Parathyroid adenoma (tissue), 2 donors: ENCODE measurements at regions not wholly inside any gene's neighbourhood (a gene's known extent, or its start where the extent isn't known, plus 50 kb on each side); places are given as distances from the start of the nearest gene placed in this dataset.

Experiments
- H2AFZ ChIP-seq: fragments of 300-600 bp; sonication (generic); one replicate; pipeline ENCODE4 v1.7.0; 2017; ENCODE audit warnings: antibody characterized with exemption, mild to moderate bottlenecking
- H3K27ac ChIP-seq: fragments of 300-600 bp; sonication (generic); one replicate; pipeline ENCODE4 v1.7.0; 2017
- H3K27me3 ChIP-seq: fragments of 300-600 bp; sonication (generic); one replicate; pipeline ENCODE4 v1.7.0; 2017; ENCODE audit warnings: low read length; ENCODE audit not compliant: control insufficient read depth, insufficient read depth
- H3K36me3 ChIP-seq: fragments of 300-600 bp; sonication (generic); one replicate; pipeline ENCODE4 v1.7.0; 2017; ENCODE audit warnings: low read length; ENCODE audit not compliant: control insufficient read depth, insufficient read depth
- H3K4me1 ChIP-seq: fragments of 300-600 bp; sonication (generic); one replicate; pipeline ENCODE4 v1.7.0; 2017; ENCODE audit warnings: control low read depth
- H3K4me2 ChIP-seq: fragments of 300-600 bp; sonication (generic); one replicate; pipeline ENCODE4 v1.7.0; 2017; ENCODE audit warnings: low read length
- H3K4me3 ChIP-seq: fragments of 300-600 bp; sonication (generic); one replicate; pipeline ENCODE4 v1.7.0; 2017; ENCODE audit warnings: low read depth, low read length
- H3K79me2 ChIP-seq: fragments of 300-600 bp; sonication (generic); one replicate; pipeline ENCODE4 v1.7.0; 2017; ENCODE audit warnings: control low read depth
- H3K9ac ChIP-seq: fragments of 300-600 bp; sonication (generic); one replicate; pipeline ENCODE4 v1.7.0; 2017; ENCODE audit warnings: mild to moderate bottlenecking
- H3K9me3 ChIP-seq: fragments of 300-600 bp; sonication (generic); one replicate; pipeline ENCODE4 v1.7.0; 2017; ENCODE audit warnings: low read length; ENCODE audit not compliant: control insufficient read depth
- TF ChIP-seq, protein P1 (sequence below): fragments of 300-600 bp; sonication (generic); IDR thresholded peaks from one replicate; pipeline ENCODE4 v1.7.0; 2017; ENCODE audit warnings: antibody characterized with exemption, mild to moderate bottlenecking
- donor health status: primary hyperparathyroidism.

DNA sequence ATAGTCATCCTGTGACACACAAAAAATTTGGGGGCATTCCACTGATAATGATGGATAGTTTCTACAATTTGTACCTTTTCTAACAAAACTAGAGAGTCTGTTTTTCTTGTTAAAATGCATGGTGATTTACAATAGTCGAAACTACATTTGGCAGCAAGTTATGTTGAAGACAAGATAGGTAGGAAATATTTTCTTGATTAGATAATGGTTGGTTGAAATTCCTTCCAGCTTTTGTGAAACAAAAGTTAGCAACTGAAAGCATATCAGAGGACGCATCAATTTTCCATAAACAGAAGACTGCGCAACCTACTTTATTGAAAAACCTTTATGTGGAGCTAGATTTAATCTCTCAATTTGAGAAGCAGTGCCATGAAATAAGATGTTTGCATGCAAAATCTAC is 155.8 kb upstream of the GLI3 start:
- TF ChIP-seq, protein P1, sequence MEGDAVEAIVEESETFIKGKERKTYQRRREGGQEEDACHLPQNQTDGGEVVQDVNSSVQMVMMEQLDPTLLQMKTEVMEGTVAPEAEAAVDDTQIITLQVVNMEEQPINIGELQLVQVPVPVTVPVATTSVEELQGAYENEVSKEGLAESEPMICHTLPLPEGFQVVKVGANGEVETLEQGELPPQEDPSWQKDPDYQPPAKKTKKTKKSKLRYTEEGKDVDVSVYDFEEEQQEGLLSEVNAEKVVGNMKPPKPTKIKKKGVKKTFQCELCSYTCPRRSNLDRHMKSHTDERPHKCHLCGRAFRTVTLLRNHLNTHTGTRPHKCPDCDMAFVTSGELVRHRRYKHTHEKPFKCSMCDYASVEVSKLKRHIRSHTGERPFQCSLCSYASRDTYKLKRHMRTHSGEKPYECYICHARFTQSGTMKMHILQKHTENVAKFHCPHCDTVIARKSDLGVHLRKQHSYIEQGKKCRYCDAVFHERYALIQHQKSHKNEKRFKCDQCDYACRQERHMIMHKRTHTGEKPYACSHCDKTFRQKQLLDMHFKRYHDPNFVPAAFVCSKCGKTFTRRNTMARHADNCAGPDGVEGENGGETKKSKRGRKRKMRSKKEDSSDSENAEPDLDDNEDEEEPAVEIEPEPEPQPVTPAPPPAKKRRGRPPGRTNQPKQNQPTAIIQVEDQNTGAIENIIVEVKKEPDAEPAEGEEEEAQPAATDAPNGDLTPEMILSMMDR, result no peak
- no peaks in the 10 kb centered on the region for H3K27me3 ChIP-seq
- H3K4me1 ChIP-seq, result no peaks in the 10 kb centered on the region
- no peaks in the 10 kb centered on the region for H3K79me2 ChIP-seq
- H3K4me3 ChIP-seq, result no peak overlapping the region
- H3K4me2 ChIP-seq, result peak overlapping the region; percentile 32
- no peaks in the 10 kb centered on the region for H3K9me3 ChIP-seq
- H3K9ac ChIP-seq, result no peak overlapping the region
- no peak overlapping the region for H2AFZ ChIP-seq
- H3K27ac ChIP-seq, result no peak overlapping the region
- H3K36me3 ChIP-seq, result no peaks in the 10 kb centered on the region

DNA sequence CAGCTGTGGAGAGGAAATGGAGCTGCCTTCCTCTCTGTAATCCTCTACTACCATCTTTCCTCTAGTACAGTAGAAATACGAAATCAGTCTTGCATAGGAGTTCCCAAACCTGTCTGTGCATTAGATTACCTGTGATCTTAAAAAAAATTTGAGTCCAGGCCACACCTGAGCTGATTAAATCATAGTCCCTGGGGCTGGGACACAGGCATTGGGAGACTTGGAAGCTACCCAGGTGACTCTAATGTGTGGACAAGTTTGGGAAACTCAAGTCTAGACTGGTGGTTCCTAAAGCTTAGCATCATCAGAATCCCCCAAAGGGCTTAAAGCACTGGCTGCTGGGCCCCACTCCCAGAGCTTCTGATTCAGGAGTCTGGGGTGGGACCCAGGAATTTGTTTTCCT is 152.7 kb upstream of the GLI3 start:
- H3K9me3 ChIP-seq, result no peaks in the 10 kb centered on the region
- no peak overlapping the region for H2AFZ ChIP-seq
- H3K27me3 ChIP-seq, result no peaks in the 10 kb centered on the region
- H3K4me1 ChIP-seq, result no peaks in the 10 kb centered on the region
- no peak overlapping the region for H3K4me2 ChIP-seq
- H3K4me3 ChIP-seq, result no peak overlapping the region
- no peak overlapping the region for H3K9ac ChIP-seq
- no peak overlapping the region for H3K27ac ChIP-seq
- no peaks in the 10 kb centered on the region for H3K79me2 ChIP-seq
- TF ChIP-seq, protein P1, result no peak
- H3K36me3 ChIP-seq, result no peaks in the 10 kb centered on the region

- Histone ChIP-seq H3K4me1 (no peaks in the 10 kb centered on the region), H3K27ac (no peak overlapping the region), H3K9ac (no peak overlapping the region), H3K4me2 (no peak overlapping the region), H3K79me2 (no peaks in the 10 kb centered on the region), H3K36me3 (no peaks in the 10 kb centered on the region), H2AFZ (no peak overlapping the region), H3K4me3 (no peak overlapping the region), H3K9me3 (no peaks in the 10 kb centered on the region), H3K27me3 (no peaks in the 10 kb centered on the region)
- TF ChIP-seq, protein P1, result no peak
Measured at GRCh38 chr7:42385912-42386311, 148.9 kb upstream of the GLI3 start.

DNA sequence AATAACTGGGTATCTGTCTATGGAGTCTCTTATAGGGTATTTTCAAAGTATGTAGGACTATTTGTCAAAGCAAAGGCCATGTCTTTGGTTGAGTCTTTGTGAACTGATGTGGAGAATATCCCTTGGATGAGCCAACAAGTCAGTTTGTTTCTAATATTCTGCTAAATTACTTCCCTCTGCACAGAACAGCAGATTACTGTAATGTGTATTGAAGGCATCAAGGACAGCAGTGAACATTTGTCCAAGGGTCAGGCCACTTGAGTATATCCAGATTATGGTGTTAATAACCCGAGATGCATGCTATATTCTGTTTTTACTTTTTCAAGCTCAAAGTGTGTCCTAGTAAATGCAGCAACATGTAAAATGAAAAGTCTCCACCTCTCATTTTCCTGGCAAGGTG is 144.2 kb upstream of the GLI3 start:
- no peak overlapping the region for H3K4me2 ChIP-seq
- no peaks in the 10 kb centered on the region for H3K79me2 ChIP-seq
- H3K36me3 ChIP-seq, result no peaks in the 10 kb centered on the region
- H3K9ac ChIP-seq, result no peak overlapping the region
- no peak overlapping the region for H3K27ac ChIP-seq
- H3K4me1 ChIP-seq, result no peaks in the 10 kb centered on the region
- H3K4me3 ChIP-seq, result no peak overlapping the region
- no peaks in the 10 kb centered on the region for H3K9me3 ChIP-seq
- TF ChIP-seq, protein P1, result no peak
- no peak overlapping the region for H2AFZ ChIP-seq
- no peaks in the 10 kb centered on the region for H3K27me3 ChIP-seq

GRCh38 chr7:42380401-42380800 is 143.4 kb upstream of the GLI3 start:
- H3K27me3 ChIP-seq, result no peaks in the 10 kb centered on the region
- H2AFZ ChIP-seq, result no peak overlapping the region
- no peak overlapping the region for H3K9ac ChIP-seq
- no peaks in the 10 kb centered on the region for H3K9me3 ChIP-seq
- no peaks in the 10 kb centered on the region for H3K4me1 ChIP-seq
- H3K4me2 ChIP-seq, result no peak overlapping the region
- no peaks in the 10 kb centered on the region for H3K79me2 ChIP-seq
- H3K36me3 ChIP-seq, result no peaks in the 10 kb centered on the region
- H3K27ac ChIP-seq, result no peak overlapping the region
- H3K4me3 ChIP-seq, result no peak overlapping the region
- TF ChIP-seq, protein P1, result no peak
